H1 (cell line): ENCODE measurements at regions not wholly inside any gene's neighbourhood (a gene's known extent, or its start where the extent isn't known, plus 50 kb on each side); places are given as distances from the start of the nearest gene placed in this dataset.

ENCODE experiments used
- CTCF ChIA-PET: fragments of 300-600 bp; sonication (Branson Sonifier 250); formaldehyde crosslinking; loops from one replicate; lab custom pipeline; 2021; ENCODE audit not compliant: partially characterized antibody; lab: Charles Lee
- POLR2A ChIA-PET: fragments of 300-600 bp; sonication (Branson Sonifier 250); formaldehyde crosslinking; loops from one replicate; lab custom pipeline; 2021; ENCODE audit warnings: inconsistent platforms; ENCODE audit not compliant: partially characterized antibody; lab: Charles Lee
- DNase-seq, 2 experiments: peaks; one replicate each; pipeline versions ENCODE4 v3.0.0 to v3.0.0-alpha.2; 2010 to 2022; ENCODE audit warnings: low spot score in 2 of 2, low read depth in 1 of 2, mixed read lengths in 1 of 2
- FAIRE-seq: peaks from 2 replicates; lab custom pipeline; 2011; peaks lifted over from hg19 to GRCh38; lab: Jason Lieb, UNC
- H2AFZ ChIP-seq: 2 replicates; pipeline ENCODE4 v1.8.1; 2012; ENCODE audit warnings: low read length, inconsistent platforms
- H2AK5ac ChIP-seq: 2 replicates; pipeline ENCODE4 v1.6.1; 2013; ENCODE audit warnings: low read depth, low read length
- H2BK120ac ChIP-seq: replicated peaks from 2 replicates; pipeline ENCODE3; 2013; ENCODE audit warnings: low read depth, low read length, inconsistent platforms
- H2BK12ac ChIP-seq: 2 replicates; pipeline ENCODE4 v1.6.1; 2013; ENCODE audit warnings: low read depth, low read length
- H2BK15ac ChIP-seq: 2 replicates; pipeline ENCODE4 v1.6.1; 2013; ENCODE audit warnings: low read length
- H2BK20ac ChIP-seq: 2 replicates; pipeline ENCODE4 v1.6.1; 2013; ENCODE audit warnings: low read length
- H2BK5ac ChIP-seq: 2 replicates; pipeline ENCODE4 v1.6.1; 2013; ENCODE audit warnings: low read depth, low read length
- H3K14ac ChIP-seq: 2 replicates; pipeline ENCODE4 v1.6.1; 2013; ENCODE audit warnings: inconsistent platforms; ENCODE audit not compliant: insufficient read length
- H3K18ac ChIP-seq: 2 replicates; pipeline ENCODE4 v1.6.1; 2013; ENCODE audit warnings: low read length; ENCODE audit errors: extremely low read depth
- H3K23ac ChIP-seq: 2 replicates; pipeline ENCODE4 v1.6.1; 2013; ENCODE audit warnings: inconsistent platforms; ENCODE audit not compliant: insufficient read length
- H3K23me2 ChIP-seq: 2 replicates; pipeline ENCODE4 v1.6.1; 2013; ENCODE audit warnings: low read depth, low read length
- H3K27ac ChIP-seq: 2 replicates; pipeline ENCODE4 v1.6.1; 2011; ENCODE audit warnings: low read depth, low read length, inconsistent platforms
- H3K27me3 ChIP-seq, 4 experiments: replicated peaks in 1 of 4; 1 replicate in 1 of 4; 2 replicates in 3 of 4; pipeline versions ENCODE4 v1.6.1 to v1.8.1; 2011 to 2013; ENCODE audit warnings: low read length in 3 of 4, mild to moderate bottlenecking in 3 of 4, inconsistent platforms in 2 of 4, mixed read lengths in 2 of 4, moderate library complexity in 1 of 4; ENCODE audit not compliant: control insufficient read depth in 3 of 4, insufficient read depth in 3 of 4; ENCODE audit errors: extremely low read depth in 1 of 4
- H3K36me3 ChIP-seq, 4 experiments: 2 replicates each; pipeline versions ENCODE4 v1.6.1 to v1.8.1; 2011 to 2013; ENCODE audit warnings: mild to moderate bottlenecking in 4 of 4, low read length in 3 of 4, moderate library complexity in 2 of 4, control low read depth in 1 of 4, inconsistent platforms in 1 of 4; ENCODE audit not compliant: insufficient read depth in 4 of 4, control insufficient read depth in 2 of 4
- H3K4ac ChIP-seq: replicated peaks from 2 replicates; pipeline ENCODE3; 2013; ENCODE audit warnings: low read length, low read depth, mixed read lengths, inconsistent platforms; ENCODE audit not compliant: insufficient read length
- H3K4me1 ChIP-seq, 4 experiments: replicated peaks in 1 of 4; 1 replicate in 1 of 4; 2 replicates in 3 of 4; pipeline versions ENCODE4 v1.6.1 to v1.8.1; 2011 to 2013; ENCODE audit warnings: low read length in 3 of 4, inconsistent platforms in 2 of 4, mixed read lengths in 1 of 4; ENCODE audit not compliant: insufficient read depth in 4 of 4, control insufficient read depth in 3 of 4
- H3K4me2 ChIP-seq, 2 experiments: 2 replicates each; pipeline versions ENCODE4 v1.6.1 to v1.8.1; 2011 to 2013; ENCODE audit warnings: low read depth in 2 of 2, low read length in 2 of 2, control low read depth in 1 of 2, inconsistent platforms in 1 of 2, mild to moderate bottlenecking in 1 of 2; ENCODE audit not compliant: insufficient read depth in 1 of 2
- H3K4me3 ChIP-seq, 4 experiments: fragments of 200-600, 300-600 bp in 1 of 4; sonication (generic), shearing (Covaris generic), sonication (Bioruptor Twin) in 1 of 4; 2 replicates each; pipeline versions ENCODE4 v1.5.1 to v1.8.1; 2011 to 2016; ENCODE audit warnings: low read length in 4 of 4, low read depth in 3 of 4, control low read depth in 2 of 4, inconsistent platforms in 2 of 4, mild to moderate bottlenecking in 2 of 4, mixed read lengths in 1 of 4, moderate library complexity in 1 of 4; ENCODE audit not compliant: insufficient read depth in 2 of 4; ENCODE audit errors: extremely low read depth in 1 of 4
- H3K56ac ChIP-seq: replicated peaks from 2 replicates; pipeline ENCODE3; 2013; ENCODE audit warnings: low read depth, mild to moderate bottlenecking, mixed read lengths, low read length, inconsistent platforms; ENCODE audit not compliant: insufficient read length
- H3K79me1 ChIP-seq: 2 replicates; pipeline ENCODE4 v1.6.1; 2013; ENCODE audit warnings: low read depth, low read length, control low read depth
- H3K79me2 ChIP-seq, 2 experiments: 2 replicates each; pipeline versions ENCODE4 v1.6.1 to v1.8.1; 2012 to 2013; ENCODE audit warnings: low read length in 2 of 2, mild to moderate bottlenecking in 2 of 2, inconsistent platforms in 1 of 2; ENCODE audit not compliant: insufficient read depth in 2 of 2, control insufficient read depth in 1 of 2
- H3K9ac ChIP-seq, 4 experiments: replicated peaks in 1 of 4; 1 replicate in 1 of 4; 2 replicates in 3 of 4; pipeline versions ENCODE4 v1.6.1 to v1.8.1; 2011 to 2013; ENCODE audit warnings: low read depth in 3 of 4, low read length in 3 of 4, control low read depth in 2 of 4, mild to moderate bottlenecking in 2 of 4, moderate library complexity in 2 of 4, inconsistent platforms in 1 of 4; ENCODE audit errors: extremely low read depth in 1 of 4
- H3K9me3 ChIP-seq, 2 experiments: 2 replicates each; pipeline versions ENCODE4 v1.6.1 to v1.8.1; 2012 to 2013; ENCODE audit warnings: mild to moderate bottlenecking in 2 of 2, moderate library complexity in 2 of 2, control low read depth in 1 of 2, inconsistent platforms in 1 of 2, low read depth in 1 of 2, low read length in 1 of 2, mixed read lengths in 1 of 2; ENCODE audit not compliant: insufficient read depth in 2 of 2
- H4K20me1 ChIP-seq, 2 experiments: replicated peaks in 1 of 2; 2 replicates each; pipeline versions ENCODE3 to v1.8.1; 2011 to 2013; ENCODE audit warnings: inconsistent platforms in 2 of 2, low read length in 2 of 2, mild to moderate bottlenecking in 1 of 2; ENCODE audit not compliant: insufficient read depth in 2 of 2, control insufficient read depth in 1 of 2
- H4K5ac ChIP-seq: 2 replicates; pipeline ENCODE4 v1.6.1; 2013; ENCODE audit warnings: low read length, low read depth, mixed read lengths, inconsistent platforms; ENCODE audit not compliant: insufficient read length
- H4K8ac ChIP-seq: 2 replicates; pipeline ENCODE4 v1.8.0; 2013; ENCODE audit warnings: mild to moderate bottlenecking, moderate library complexity, low read length, inconsistent platforms; ENCODE audit not compliant: insufficient read depth; ENCODE audit errors: extremely low read depth
- H4K91ac ChIP-seq: replicated peaks from 2 replicates; pipeline ENCODE3; 2013; ENCODE audit warnings: low read length, mixed read lengths, inconsistent platforms; ENCODE audit not compliant: insufficient read length
- ASH2L ChIP-seq: fragments of 200-600, 300-600 bp; sonication (generic); IDR thresholded peaks from one replicate; pipeline ENCODE4 v1.7.1; 2017; ENCODE audit warnings: low read length
- CBX5 ChIP-seq: fragments of 300-800, 300-1000 bp; sonication (generic); IDR thresholded peaks from 2 replicates; pipeline ENCODE4 v1.7.1; 2016; ENCODE audit warnings: antibody characterized with exemption, low read length, low read depth
- CEBPB ChIP-seq: IDR thresholded peaks from 2 replicates; pipeline ENCODE4 v1.6.1; 2012; ENCODE audit warnings: low read depth, low read length
- CHD1 ChIP-seq: IDR thresholded peaks from 2 replicates; pipeline ENCODE4 v1.6.1; 2012; ENCODE audit warnings: low read depth, low read length, improper control_type of control experiment
- GABPA ChIP-seq: IDR thresholded peaks from 2 replicates; pipeline ENCODE4 v1.6.1; 2011; ENCODE audit warnings: mild to moderate bottlenecking, low read length, moderate library complexity, borderline replicate concordance; ENCODE audit not compliant: insufficient read depth
- KDM4A ChIP-seq: IDR thresholded peaks from one replicate; pipeline ENCODE4 v1.7.1; 2012; ENCODE audit warnings: low read depth, mild to moderate bottlenecking, moderate library complexity, low read length, inconsistent platforms; ENCODE audit not compliant: severe bottlenecking
- NRF1 ChIP-seq: IDR thresholded peaks from 2 replicates; pipeline ENCODE4 v1.6.1; 2011; ENCODE audit warnings: mild to moderate bottlenecking, low read depth, low read length, improper control_type of control experiment
- POLR2A ChIP-seq, 2 experiments: IDR thresholded peaks; 1 replicate in 1 of 2; 2 replicates in 1 of 2; pipeline ENCODE4 v1.6.1; 2011; ENCODE audit warnings: low read depth in 2 of 2, low read length in 2 of 2, mild to moderate bottlenecking in 2 of 2; ENCODE audit errors: control extremely low read depth in 1 of 2
- POU5F1 ChIP-seq: IDR thresholded peaks from 2 replicates; pipeline ENCODE4 v1.6.1; 2011; ENCODE audit warnings: low read depth, mild to moderate bottlenecking, low read length, moderate library complexity
- RNF2 ChIP-seq: fragments of 200-900, 300-1000 bp; sonication (generic); IDR thresholded peaks from 2 replicates; pipeline ENCODE4 v1.7.1; 2016; ENCODE audit warnings: borderline replicate concordance, low read depth, mild to moderate bottlenecking, antibody characterized with exemption, low read length; ENCODE audit not compliant: poor library complexity, severe bottlenecking; ENCODE audit errors: missing control alignments
- SIRT6 ChIP-seq: IDR thresholded peaks from one replicate; pipeline ENCODE4 v1.7.1; 2012; ENCODE audit warnings: low read length, inconsistent platforms
- SP4 ChIP-seq: IDR thresholded peaks from 2 replicates; pipeline ENCODE4 v1.6.1; 2012; ENCODE audit warnings: low read length, inconsistent platforms
- SRF ChIP-seq: IDR thresholded peaks from 2 replicates; pipeline ENCODE4 v1.6.1; 2011; ENCODE audit warnings: mild to moderate bottlenecking, low read depth, low read length, moderate library complexity
- TBP ChIP-seq: IDR thresholded peaks from 2 replicates; pipeline ENCODE4 v1.6.1; 2011; ENCODE audit warnings: low read depth, low read length, improper control_type of control experiment
- TCF12 ChIP-seq: IDR thresholded peaks from 2 replicates; pipeline ENCODE4 v1.6.1; 2011; ENCODE audit warnings: low read depth, mild to moderate bottlenecking, low read length
- YY1 ChIP-seq: IDR thresholded peaks from 2 replicates; pipeline ENCODE4 v1.6.1; 2011; ENCODE audit warnings: low read depth, mild to moderate bottlenecking, low read length
- whole genome bisulfite sequencing, 2 experiments: shearing (Covaris generic) in 1 of 2; methylation state at CpG; one replicate each; pipeline versions ENCODE4 v1.1.6 to v1.1.7; 2013 to 2015; ENCODE audit warnings: low lambda C conversion rate in 2 of 2, mixed read lengths in 2 of 2, inconsistent platforms in 1 of 2, low coverage in 1 of 2, missing lambda C conversion rate in 1 of 2; ENCODE audit not compliant: insufficient replicate concordance in 2 of 2, insufficient coverage in 1 of 2, insufficient read length in 1 of 2; ENCODE audit errors: extremely low coverage in 1 of 2, missing lambda C conversion rate in 1 of 2; 5-methylcytosine and 5-hydroxymethylcytosine counted together
- TF ChIP-seq, protein P1 (sequence below): IDR thresholded peaks from 2 replicates; pipeline ENCODE4 v1.6.1; 2012; ENCODE audit warnings: inconsistent platforms

- no peaks in the 10 kb centered on the region for H3K36me3 ChIP-seq
- no peak overlapping the region for H2BK5ac ChIP-seq
- H2BK120ac ChIP-seq = no peak overlapping the region
- ChIA-PET POLR2A (no interaction called here), CTCF (interaction anchor here (0.7 to 0.8 kb wide), 2 partner anchors 43 to 899 kb away, joined by 3 read pairs; no protein-coding TSS in a partner anchor)
- no peaks in the 10 kb centered on the region; the same call in 1 of the 2 replicates for H3K23me2 ChIP-seq
- H3K9me3 ChIP-seq = no peaks in the 10 kb centered on the region
- DNase-seq (no peak), FAIRE-seq (no peak)
- H4K20me1 ChIP-seq = no peaks in the 10 kb centered on the region
- no peak overlapping the region for H3K27ac ChIP-seq
- H4K5ac ChIP-seq = no peak overlapping the region
- H4K8ac ChIP-seq = no peak overlapping the region
- no peak overlapping the region for H2BK15ac ChIP-seq
- no peak overlapping the region for H4K91ac ChIP-seq
- H3K14ac ChIP-seq = no peak overlapping the region
- H3K23ac ChIP-seq = no peak overlapping the region
- no peak overlapping the region for H2BK20ac ChIP-seq
- no peak overlapping the region for H3K9ac ChIP-seq
- no peaks in the 10 kb centered on the region for H3K79me1 ChIP-seq
- H2AFZ ChIP-seq = 0 out of 2 replicates have a peak overlapping the region, but pooled peaks have one; percentile 26
- H3K79me2 ChIP-seq = no peaks in the 10 kb centered on the region
- no peak overlapping the region for H2BK12ac ChIP-seq
- H3K18ac ChIP-seq = no peak overlapping the region
- no peak overlapping the region for H3K56ac ChIP-seq
- no peaks in the 10 kb centered on the region for H3K27me3 ChIP-seq
- no peak overlapping the region for H3K4me3 ChIP-seq
- H3K4me2 ChIP-seq = no peak overlapping the region
- no peak overlapping the region for H2AK5ac ChIP-seq
- WGBS, 2 experiments = 97% methylated on average over 9 of the region's 9 CpGs; no CpG with 5 or more reads in 1 of the 2 experiments
- no peak overlapping the region for H3K4ac ChIP-seq
- no peaks in the 10 kb centered on the region for H3K4me1 ChIP-seq
- TF ChIP-seq CEBPB (no peak), GABPA (no peak), KDM4A (no peak), TCF12 (no peak), CHD1 (no peak), POU5F1 (no peak), SRF (no peak), SIRT6 (no peak), RNF2 (no peak), TBP (no peak), SP4 (no peak), POLR2A (IDR thresholded peaks at IDR 0.05; ENCODE audit: control extremely low read depth in 1 of 2, low read depth in 2 of 2, low read length in 2 of 2) (no peak), CBX5 (no peak), YY1 (no peak), ASH2L (no peak), NRF1 (no peak)
- TF ChIP-seq, protein P1, sequence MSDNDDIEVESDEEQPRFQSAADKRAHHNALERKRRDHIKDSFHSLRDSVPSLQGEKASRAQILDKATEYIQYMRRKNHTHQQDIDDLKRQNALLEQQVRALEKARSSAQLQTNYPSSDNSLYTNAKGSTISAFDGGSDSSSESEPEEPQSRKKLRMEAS = no peak
These were observed 76.7 kb upstream of the SCAF11 start for GRCh38 chr12:46067094-46067493.
